ENCODE measurements at regions not wholly inside any gene's neighbourhood (a gene's known extent, or its start where the extent isn't known, plus 50 kb on each side); places are given as distances from the start of the nearest gene placed in this dataset.

DNA sequence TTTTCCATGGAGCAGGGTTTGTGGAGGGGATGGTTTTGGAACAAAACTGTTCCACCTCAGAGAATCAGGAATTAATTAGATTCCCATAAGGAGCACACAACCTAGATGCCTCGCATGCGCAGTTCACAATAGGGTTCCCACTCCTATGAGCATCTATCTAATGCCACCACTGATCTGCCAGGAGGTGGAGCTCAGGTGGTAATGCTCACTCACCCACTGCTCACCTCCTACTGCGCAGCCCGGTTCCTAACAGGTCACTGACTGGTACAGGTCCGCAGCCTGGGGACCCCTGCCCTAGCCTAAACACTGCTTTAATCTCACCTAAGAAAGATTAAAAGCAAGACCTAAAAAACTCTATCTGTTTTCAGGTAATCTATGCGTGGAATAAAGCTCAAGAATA, 553.0 kb downstream of the JRKL start:
- in situ Hi-C loops (cut with HindIII; ENCODE audit: low pct_unique_long_range_greater_than_20kb, low sequenced_read_pairs) = no loop called here
- TF ChIP-seq JUND (IDR thresholded peaks at IDR 0.05; ENCODE audit: low read depth) = no peak
- no peak for DNase-seq (ENCODE audit: low read depth in 1 of 2, low spot score in 1 of 2)

DNA sequence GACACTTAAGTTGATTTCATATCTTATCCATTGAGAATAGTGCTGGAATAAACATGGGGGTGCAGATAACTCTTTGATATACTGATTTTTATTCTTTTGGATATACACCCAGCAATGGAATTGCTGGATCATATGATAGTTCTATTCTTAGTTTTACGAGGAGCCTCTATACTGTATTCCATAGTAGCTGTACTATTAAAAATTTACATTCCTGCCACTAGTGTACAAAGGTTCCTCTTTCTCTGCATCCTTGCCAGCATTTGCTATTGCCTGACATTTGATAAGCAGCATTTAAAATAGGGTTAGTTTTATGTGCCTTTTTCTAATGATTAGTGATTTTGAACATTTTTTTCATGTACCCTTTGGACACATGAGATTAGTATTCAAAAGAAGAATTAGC, 554.2 kb downstream of the JRKL start:
- no peak for TF ChIP-seq JUND (IDR thresholded peaks at IDR 0.05; ENCODE audit: low read depth)
- in situ Hi-C loops (cut with HindIII; ENCODE audit: low pct_unique_long_range_greater_than_20kb, low sequenced_read_pairs) = no loop called here
- no peak for DNase-seq (ENCODE audit: low read depth in 1 of 2, low spot score in 1 of 2)

DNA sequence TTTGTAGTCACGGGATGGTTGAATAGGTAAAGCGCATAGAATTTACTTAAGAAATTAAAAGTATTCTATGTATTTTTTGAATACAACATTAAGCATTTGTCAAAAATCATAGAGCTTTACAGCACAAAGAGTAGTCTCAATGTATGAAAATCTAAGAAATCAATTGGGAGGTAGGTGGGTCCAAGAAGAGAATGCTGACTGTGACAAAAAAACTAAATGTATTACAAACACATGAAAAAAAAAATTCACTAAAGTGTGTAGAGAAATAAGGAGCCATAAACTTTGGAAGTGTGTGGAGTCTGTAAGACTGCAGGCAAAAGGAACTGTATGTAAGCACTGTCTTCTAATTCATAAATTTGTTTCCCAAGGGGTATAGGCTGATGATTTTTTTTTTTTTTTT, 558.3 kb downstream of the JRKL start:
- DNase-seq (ENCODE audit: low read depth in 1 of 2, low spot score in 1 of 2) = no peak
- in situ Hi-C loops (cut with HindIII; ENCODE audit: low pct_unique_long_range_greater_than_20kb, low sequenced_read_pairs) = no loop called here
- no peak for TF ChIP-seq JUND (IDR thresholded peaks at IDR 0.05; ENCODE audit: low read depth)

- in situ Hi-C loops (cut with HindIII; ENCODE audit: low pct_unique_long_range_greater_than_20kb, low sequenced_read_pairs) = no loop called here
- no peak for TF ChIP-seq JUND (IDR thresholded peaks at IDR 0.05; ENCODE audit: low read depth)
- DNase-seq (ENCODE audit: low read depth in 1 of 2, low spot score in 1 of 2) = no peak
Observed at GRCh38 chr11:96949464-96949863, 559.7 kb downstream of the JRKL start.

DNA sequence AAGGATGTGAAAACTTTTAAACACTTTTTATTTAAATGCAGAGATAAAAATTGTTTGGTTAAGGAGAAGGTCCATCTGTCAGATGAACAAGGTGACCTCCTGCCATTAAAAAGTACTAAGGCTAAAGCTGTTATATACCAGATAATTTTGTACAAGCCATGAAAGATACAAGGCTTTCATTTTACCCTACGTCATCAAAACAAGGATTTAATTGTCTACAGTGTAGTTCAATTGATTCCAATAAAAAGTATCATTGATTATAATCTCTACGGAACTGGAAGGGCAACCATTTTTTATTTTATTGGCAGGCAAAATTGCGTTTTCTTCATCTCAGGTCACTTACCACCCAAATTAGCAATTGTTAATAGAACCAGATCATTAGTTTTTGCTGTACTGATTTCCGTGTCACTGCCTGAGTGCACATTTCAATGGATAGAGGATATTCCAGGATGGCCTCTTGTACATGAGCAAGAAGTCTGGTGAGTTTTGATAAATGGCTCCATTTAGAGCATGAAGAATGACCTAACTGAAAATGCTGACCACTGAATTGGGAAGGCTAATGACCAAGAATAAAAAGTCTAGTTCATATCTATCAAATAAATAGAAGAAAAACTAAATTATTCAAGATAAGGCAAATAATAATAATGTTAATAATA, 564.9 kb downstream of the JRKL start:
- DNase-seq (ENCODE audit: low read depth in 1 of 2, low spot score in 1 of 2) = no peak
- no peak for TF ChIP-seq JUND (IDR thresholded peaks at IDR 0.05; ENCODE audit: low read depth)
- in situ Hi-C loops (cut with HindIII; ENCODE audit: low pct_unique_long_range_greater_than_20kb, low sequenced_read_pairs) = no loop called here

- in situ Hi-C loops (cut with HindIII; ENCODE audit: low pct_unique_long_range_greater_than_20kb, low sequenced_read_pairs) = no loop called here
- DNase-seq (ENCODE audit: low read depth in 1 of 2, low spot score in 1 of 2) = no peak
- no peak for TF ChIP-seq JUND (IDR thresholded peaks at IDR 0.05; ENCODE audit: low read depth)
Observed at GRCh38 chr11:96960476-96960875, 570.7 kb downstream of the JRKL start.

GRCh38 chr11:96960926-96961325, 571.1 kb downstream of the JRKL start:
- no peak for TF ChIP-seq JUND (IDR thresholded peaks at IDR 0.05; ENCODE audit: low read depth)
- in situ Hi-C loops (cut with HindIII; ENCODE audit: low pct_unique_long_range_greater_than_20kb, low sequenced_read_pairs) = no loop called here
- no peak for DNase-seq (ENCODE audit: low read depth in 1 of 2, low spot score in 1 of 2)

DNA sequence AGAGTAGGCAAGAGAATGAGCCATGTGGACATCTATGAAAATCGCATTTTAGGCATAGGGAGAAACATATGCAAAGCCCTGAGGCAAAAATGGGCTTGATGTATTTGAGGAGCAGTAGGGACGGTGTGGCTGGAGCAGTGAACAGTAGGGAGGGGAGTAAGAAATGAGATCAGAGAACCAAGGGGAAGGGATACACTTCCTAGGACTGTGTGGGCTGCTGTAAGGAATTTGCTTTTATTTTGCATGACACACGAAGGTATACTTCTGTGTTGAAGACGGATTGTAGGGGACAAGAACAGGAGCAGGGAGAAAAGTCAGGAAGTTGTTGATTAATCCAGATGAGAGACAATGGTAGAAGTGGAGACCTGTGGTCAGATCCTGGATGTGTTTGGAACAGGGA, 572.1 kb downstream of the JRKL start:
- no peak for DNase-seq (ENCODE audit: low read depth in 1 of 2, low spot score in 1 of 2)
- no peak for TF ChIP-seq JUND (IDR thresholded peaks at IDR 0.05; ENCODE audit: low read depth)
- in situ Hi-C loops (cut with HindIII; ENCODE audit: low pct_unique_long_range_greater_than_20kb, low sequenced_read_pairs) = no loop called here

- TF ChIP-seq JUND (IDR thresholded peaks at IDR 0.05; ENCODE audit: low read depth) = no peak
- DNase-seq (ENCODE audit: low read depth in 1 of 2, low spot score in 1 of 2) = no peak
- in situ Hi-C loops (cut with HindIII; ENCODE audit: low pct_unique_long_range_greater_than_20kb, low sequenced_read_pairs) = no loop called here
Observed at GRCh38 chr11:96963375-96963774, 573.6 kb downstream of the JRKL start.

- TF ChIP-seq JUND (IDR thresholded peaks at IDR 0.05; ENCODE audit: low read depth) = no peak
- in situ Hi-C loops (cut with HindIII; ENCODE audit: low pct_unique_long_range_greater_than_20kb, low sequenced_read_pairs) = no loop called here
- no peak for DNase-seq (ENCODE audit: low read depth in 1 of 2, low spot score in 1 of 2)
Observed at GRCh38 chr11:96964661-96965060, 574.8 kb downstream of the JRKL start.

DNA sequence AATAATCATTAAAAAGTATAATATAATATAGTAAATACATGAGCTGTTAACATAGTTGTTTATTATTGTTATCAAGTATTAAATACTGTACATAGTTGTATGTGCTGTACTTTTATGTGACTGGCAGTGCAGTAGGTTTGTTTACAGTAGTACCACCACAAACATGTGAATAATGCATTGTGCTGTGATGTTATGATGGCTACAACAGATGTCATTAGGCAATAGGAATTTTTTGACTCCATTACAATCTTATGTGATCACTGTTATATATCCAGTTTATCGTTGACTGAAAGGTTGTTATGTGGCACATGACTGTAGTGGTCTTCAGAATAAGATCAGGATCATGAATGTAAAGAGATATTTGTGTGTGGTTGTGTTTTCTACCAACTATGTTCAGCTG, 577.8 kb downstream of the JRKL start:
- in situ Hi-C loops (cut with HindIII; ENCODE audit: low pct_unique_long_range_greater_than_20kb, low sequenced_read_pairs) = no loop called here
- TF ChIP-seq JUND (IDR thresholded peaks at IDR 0.05; ENCODE audit: low read depth) = no peak
- no peak for DNase-seq (ENCODE audit: low read depth in 1 of 2, low spot score in 1 of 2)

DNA sequence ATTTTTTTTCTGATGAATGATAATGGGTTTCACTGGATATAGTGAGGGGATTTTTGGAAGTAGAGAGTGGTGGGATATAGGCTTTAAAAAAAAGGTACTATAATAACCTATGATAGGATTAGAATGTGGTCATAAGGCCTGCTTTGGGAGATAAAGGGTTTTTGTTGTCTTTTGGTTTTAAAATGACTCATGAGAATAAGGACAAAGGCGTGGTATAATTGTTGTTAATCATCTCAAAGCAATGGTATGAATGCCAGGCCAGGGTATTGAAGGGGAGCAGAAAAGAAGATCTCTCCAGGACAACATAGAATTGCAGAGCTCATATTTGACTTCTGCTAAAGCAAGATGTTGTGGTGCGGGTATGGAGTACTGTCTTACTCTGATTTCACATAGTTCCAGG, 579.4 kb downstream of the JRKL start:
- DNase-seq (ENCODE audit: low read depth in 1 of 2, low spot score in 1 of 2) = no peak
- in situ Hi-C loops (cut with HindIII; ENCODE audit: low pct_unique_long_range_greater_than_20kb, low sequenced_read_pairs) = no loop called here
- no peak for TF ChIP-seq JUND (IDR thresholded peaks at IDR 0.05; ENCODE audit: low read depth)

DNA sequence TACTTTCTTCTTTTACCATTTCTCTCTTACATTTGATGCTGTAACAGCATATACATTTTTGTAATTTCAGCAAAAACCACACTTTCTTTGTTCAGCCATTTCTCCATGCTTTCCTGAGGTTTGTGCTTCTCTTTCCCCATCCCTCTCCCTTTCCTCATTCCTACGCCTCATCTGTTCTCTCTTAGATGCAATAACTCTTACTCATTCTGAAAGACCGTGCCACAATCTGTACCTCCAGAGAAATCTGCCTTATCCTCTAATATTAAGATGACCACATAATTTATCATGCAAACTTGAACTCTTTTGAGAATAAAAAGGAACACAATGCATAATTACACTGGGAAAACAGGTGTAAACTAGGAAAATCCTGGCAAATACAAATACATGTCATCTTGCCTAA, 588.9 kb downstream of the JRKL start:
- no peak for DNase-seq (ENCODE audit: low read depth in 1 of 2, low spot score in 1 of 2)
- TF ChIP-seq JUND (IDR thresholded peaks at IDR 0.05; ENCODE audit: low read depth) = no peak
- in situ Hi-C loops (cut with HindIII; ENCODE audit: low pct_unique_long_range_greater_than_20kb, low sequenced_read_pairs) = no loop called here

GRCh38 chr11:96986516-96986915, 596.7 kb downstream of the JRKL start:
- DNase-seq (ENCODE audit: low read depth in 1 of 2, low spot score in 1 of 2) = no peak
- in situ Hi-C loops (cut with HindIII; ENCODE audit: low pct_unique_long_range_greater_than_20kb, low sequenced_read_pairs) = no loop called here
- no peak for TF ChIP-seq JUND (IDR thresholded peaks at IDR 0.05; ENCODE audit: low read depth)

Data from T47D (cell line).